ENCODE measurements at regions not wholly inside any gene's neighbourhood (a gene's known extent, or its start where the extent isn't known, plus 50 kb on each side); places are given as distances from the start of the nearest gene placed in this dataset.

GRCh38 chr11:88414981-88415413, 77.5 kb upstream of the CTSC start:
- intact Hi-C loops (cut with DNase I; ENCODE audit: low total_unique reads), result no loop called here
- no peaks in the 10 kb centered on the region for H3K36me3 ChIP-seq
- TF ChIP-seq CTCF (IDR thresholded peaks at IDR 0.05), result no peak
- TF ChIP-seq POLR2AphosphoS5 (IDR thresholded peaks at IDR 0.05), result no peak
- no peak for TF ChIP-seq POLR2A (IDR thresholded peaks at IDR 0.05)
- H3K4me3 ChIP-seq, result no peak overlapping the region
- H3K9me3 ChIP-seq, result no peaks in the 10 kb centered on the region
- no peak overlapping the region for H3K27ac ChIP-seq
- H3K4me1 ChIP-seq, result no peaks in the 10 kb centered on the region
- no peak for DNase-seq (ENCODE audit: low spot score in 2 of 2)
- no peaks in the 10 kb centered on the region for H3K27me3 ChIP-seq

- H3K27ac ChIP-seq, result no peak overlapping the region
These were observed 76.9 kb upstream of the CTSC start for GRCh38 chr11:88414385-88414861.

GRCh38 chr11:88411265-88411664, 73.7 kb upstream of the CTSC start:
- Histone ChIP-seq H3K36me3 (no peaks in the 10 kb centered on the region), H3K4me3 (no peak overlapping the region), H3K4me1 (no peaks in the 10 kb centered on the region), H3K27me3 (no peaks in the 10 kb centered on the region), H3K9me3 (no peaks in the 10 kb centered on the region), H3K27ac (no peak overlapping the region)
- intact Hi-C loops (cut with DNase I; ENCODE audit: low total_unique reads), result no loop called here
- no peak for DNase-seq (ENCODE audit: low spot score in 2 of 2)
- TF ChIP-seq POLR2AphosphoS5 (IDR thresholded peaks at IDR 0.05) (no peak), CTCF (IDR thresholded peaks at IDR 0.05) (no peak), POLR2A (IDR thresholded peaks at IDR 0.05) (no peak)

More at GRCh38 chr11:88414385-88414861, 76.9 kb upstream of the CTSC start:
- Histone ChIP-seq H3K27me3 (no peaks in the 10 kb centered on the region), H3K9me3 (no peaks in the 10 kb centered on the region), H3K36me3 (no peaks in the 10 kb centered on the region), H3K4me3 (no peak overlapping the region), H3K4me1 (no peaks in the 10 kb centered on the region)
- no peak for DNase-seq (ENCODE audit: low spot score in 2 of 2)
- intact Hi-C loops (cut with DNase I; ENCODE audit: low total_unique reads), result no loop called here
- TF ChIP-seq POLR2AphosphoS5 (IDR thresholded peaks at IDR 0.05) (no peak), POLR2A (IDR thresholded peaks at IDR 0.05) (no peak), CTCF (IDR thresholded peaks at IDR 0.05) (no peak)

GRCh38 chr11:88410656-88411055, 73.1 kb upstream of the CTSC start:
- no peak overlapping the region for H3K27ac ChIP-seq
- no peak for DNase-seq (ENCODE audit: low spot score in 2 of 2)
- intact Hi-C loops (cut with DNase I; ENCODE audit: low total_unique reads), result no loop called here
- H3K4me3 ChIP-seq, result no peak overlapping the region
- TF ChIP-seq POLR2A (IDR thresholded peaks at IDR 0.05), result no peak
- no peaks in the 10 kb centered on the region for H3K27me3 ChIP-seq
- no peaks in the 10 kb centered on the region for H3K9me3 ChIP-seq
- no peaks in the 10 kb centered on the region for H3K4me1 ChIP-seq
- H3K36me3 ChIP-seq, result no peaks in the 10 kb centered on the region

DNA sequence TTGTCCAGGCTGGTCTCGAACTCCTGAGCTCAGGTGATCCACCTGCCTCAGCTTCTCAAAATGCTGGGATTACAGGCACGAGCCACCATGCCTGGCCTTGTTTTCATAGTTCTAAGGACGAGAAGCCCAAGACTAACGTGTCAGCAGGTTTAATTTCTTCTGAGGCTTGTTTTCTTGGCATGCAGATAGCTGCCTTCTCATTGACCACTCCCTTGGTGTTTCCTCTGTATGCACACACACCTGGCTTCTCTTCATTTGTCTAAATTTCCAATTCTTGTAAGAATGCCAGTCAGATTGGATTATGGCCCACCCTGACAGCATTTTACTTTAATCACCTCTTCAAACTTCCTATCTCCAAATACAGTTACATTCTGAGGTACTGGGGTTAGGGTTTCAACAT, 72.5 kb upstream of the CTSC start:
- no peak for DNase-seq (ENCODE audit: low spot score in 2 of 2)
- Histone ChIP-seq H3K4me3 (no peak overlapping the region), H3K27ac (no peak overlapping the region), H3K36me3 (no peaks in the 10 kb centered on the region), H3K27me3 (no peaks in the 10 kb centered on the region), H3K9me3 (no peaks in the 10 kb centered on the region), H3K4me1 (no peaks in the 10 kb centered on the region)
- TF ChIP-seq CTCF (IDR thresholded peaks at IDR 0.05) (no peak), POLR2A (IDR thresholded peaks at IDR 0.05) (no peak), POLR2AphosphoS5 (IDR thresholded peaks at IDR 0.05) (no peak)
- intact Hi-C loops (cut with DNase I; ENCODE audit: low total_unique reads), result no loop called here

DNA sequence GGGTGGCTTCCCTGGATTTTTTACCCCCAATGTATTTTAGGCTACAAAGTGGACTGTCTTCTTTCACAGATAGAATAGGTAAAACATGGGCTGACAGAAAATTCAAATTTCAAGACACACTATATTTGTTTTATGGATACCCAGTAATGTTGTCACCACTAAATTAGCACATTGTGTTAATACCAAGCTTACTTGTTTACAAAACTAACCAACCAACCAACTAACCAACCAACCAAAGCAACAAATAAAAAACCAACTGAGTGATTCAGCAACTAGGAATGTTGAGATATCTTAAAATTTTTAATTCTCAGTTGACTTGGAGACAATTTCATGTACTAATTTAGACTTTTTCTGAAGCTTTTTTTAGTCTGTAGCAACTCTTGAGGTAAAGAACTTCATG, 69.3 kb upstream of the CTSC start:
- DNase-seq (ENCODE audit: low spot score in 2 of 2), result no peak
- intact Hi-C loops (cut with DNase I; ENCODE audit: low total_unique reads), result no loop called here

More for the DNA sequence above, 69.3 kb upstream of the CTSC start:
- H3K36me3 ChIP-seq, result no peaks in the 10 kb centered on the region
- no peaks in the 10 kb centered on the region for H3K9me3 ChIP-seq
- TF ChIP-seq CTCF (IDR thresholded peaks at IDR 0.05) (no peak), POLR2A (IDR thresholded peaks at IDR 0.05) (no peak), POLR2AphosphoS5 (IDR thresholded peaks at IDR 0.05) (no peak)
- H3K27me3 ChIP-seq, result no peaks in the 10 kb centered on the region
- H3K27ac ChIP-seq, result no peak overlapping the region
- no peaks in the 10 kb centered on the region for H3K4me1 ChIP-seq
- no peak overlapping the region for H3K4me3 ChIP-seq
